Amniotic epithelial cell (primary cell): ENCODE measurements at regions not wholly inside any gene's neighbourhood (a gene's known extent, or its start where the extent isn't known, plus 50 kb on each side); places are given as distances from the start of the nearest gene placed in this dataset.
"Not testable (repeated sequence)": the region's sequence is repeated elsewhere in the genome, so short reads cannot be mapped to it uniquely, and the experiment has no call there.

Experiments
- DNase-seq: peaks from one replicate; pipeline ENCODE4 v3.0.0-alpha.2; 2010; ENCODE audit warnings: low read depth

- no peak for DNase-seq
Observed at GRCh38 chr1:240722788-240723187, 110.8 kb upstream of the GREM2 start.

- DNase-seq, result no peak
Observed at GRCh38 chr1:240720976-240721375, 109.0 kb upstream of the GREM2 start.

- DNase-seq, result no peak
Observed at GRCh38 chr1:240719953-240720700, 108.2 kb upstream of the GREM2 start.

DNA sequence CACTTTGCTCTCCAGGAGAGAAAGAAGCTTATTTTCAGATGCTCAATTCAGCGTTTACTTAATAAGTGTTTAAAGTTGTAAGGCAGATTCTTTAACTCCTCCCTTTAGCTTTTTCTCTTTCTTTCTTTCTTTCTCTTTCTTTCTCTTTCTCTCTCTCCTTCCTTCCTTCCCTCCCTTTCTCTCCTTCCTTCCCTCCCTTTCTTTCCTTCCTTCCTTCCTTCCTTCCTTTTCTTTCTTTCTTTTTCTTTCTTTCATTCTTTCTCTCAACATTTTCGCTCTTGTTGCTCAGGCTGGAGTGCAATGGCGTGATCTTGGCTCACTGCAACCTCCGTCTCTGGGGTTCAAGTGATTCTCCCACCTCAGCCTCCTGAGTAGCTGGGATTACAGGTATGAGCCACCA lies 104.6 kb upstream of the GREM2 start:
- not testable (repeated sequence) for DNase-seq

GRCh38 chr1:240714568-240715292 lies 102.8 kb upstream of the GREM2 start:
- no peak for DNase-seq

- no peak for DNase-seq
Observed at GRCh38 chr1:240712014-240712731, 100.2 kb upstream of the GREM2 start.

DNA sequence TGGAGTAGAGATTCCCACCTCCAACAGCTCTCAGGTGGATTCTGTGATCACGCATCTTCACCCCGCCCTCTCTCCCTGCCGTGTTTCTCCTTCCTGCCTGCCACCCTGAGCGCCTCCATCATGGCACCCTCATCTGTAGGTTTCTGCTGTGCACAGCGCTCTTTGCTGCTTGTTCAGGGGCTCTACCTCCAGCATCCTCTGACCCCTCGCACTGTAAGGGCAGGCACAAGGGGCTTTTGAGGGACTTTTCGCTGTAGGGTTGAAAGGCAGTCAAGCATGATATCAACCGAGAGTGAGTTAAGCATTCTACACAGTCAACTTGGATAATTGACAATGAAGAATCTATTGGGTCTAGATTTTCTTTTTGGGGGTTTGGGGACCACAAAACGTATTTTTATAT lies 99.1 kb upstream of the GREM2 start:
- DNase-seq, result no peak

GRCh38 chr1:240709676-240710075 lies 97.7 kb upstream of the GREM2 start:
- no peak for DNase-seq

GRCh38 chr1:240706150-240706935 lies 94.4 kb upstream of the GREM2 start:
- peak; percentile 79 for DNase-seq

DNA sequence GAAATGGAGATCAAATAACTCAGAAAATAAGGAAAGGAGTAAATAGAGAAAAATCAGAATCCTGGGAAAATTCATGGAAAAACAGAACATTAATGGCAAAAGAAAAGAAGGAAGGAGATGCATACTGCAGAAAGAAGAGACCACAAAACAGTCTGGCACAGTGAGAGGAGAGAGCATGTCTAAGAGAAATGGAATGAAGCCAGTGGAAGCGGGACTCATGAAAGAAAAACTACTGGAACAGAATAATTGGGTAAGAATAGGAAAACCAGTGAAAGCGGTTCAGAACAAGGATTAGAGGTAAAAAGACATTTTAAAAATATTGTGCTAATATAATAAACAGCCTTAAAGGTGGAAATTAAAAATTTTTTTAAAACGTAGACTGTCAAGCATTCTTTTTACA lies 93.6 kb upstream of the GREM2 start:
- DNase-seq, result peak; percentile 73

DNA sequence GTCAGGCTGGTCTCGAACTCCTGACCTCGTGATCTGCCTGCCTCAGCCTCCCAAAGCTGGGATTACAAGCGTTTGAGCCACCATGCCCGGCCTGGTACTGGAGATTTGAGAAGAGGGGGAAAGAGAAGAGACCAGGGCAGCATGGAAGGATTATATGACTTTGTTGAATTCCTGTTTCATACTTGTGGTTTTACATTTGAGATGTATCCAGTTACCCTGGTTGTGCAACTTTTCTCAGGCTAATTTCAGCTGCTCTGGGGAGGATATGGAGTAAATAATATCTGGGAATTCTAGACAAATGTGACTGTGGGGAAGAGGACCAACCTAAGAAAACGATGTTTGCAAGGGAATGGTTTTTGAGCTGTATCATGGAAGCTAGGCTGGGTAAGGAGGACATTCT lies 89.5 kb upstream of the GREM2 start:
- peak; percentile 93 for DNase-seq

- no peak for DNase-seq
Observed at GRCh38 chr1:240695416-240695815, 83.5 kb upstream of the GREM2 start.

DNA sequence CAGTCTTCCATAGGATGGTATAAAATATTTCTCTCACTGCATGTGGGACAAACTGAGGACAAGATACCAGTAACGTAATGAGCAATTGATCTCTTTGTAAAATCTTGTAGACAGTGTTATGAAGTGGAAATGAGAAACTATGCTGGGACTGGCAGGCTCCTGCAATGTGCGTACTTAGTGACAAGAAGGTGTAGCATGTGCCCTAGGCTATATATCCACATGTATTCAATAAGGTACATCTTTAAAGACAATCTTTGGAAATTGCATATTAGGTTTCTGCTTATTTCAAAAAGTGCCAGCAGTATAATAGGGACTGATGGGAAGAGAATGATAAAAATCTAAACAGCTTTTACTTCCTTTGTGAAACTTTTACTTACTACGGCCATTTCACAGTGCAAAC lies 81.9 kb upstream of the GREM2 start:
- no peak for DNase-seq

- DNase-seq, result no peak
Observed at GRCh38 chr1:240693036-240693435, 81.1 kb upstream of the GREM2 start.

DNA sequence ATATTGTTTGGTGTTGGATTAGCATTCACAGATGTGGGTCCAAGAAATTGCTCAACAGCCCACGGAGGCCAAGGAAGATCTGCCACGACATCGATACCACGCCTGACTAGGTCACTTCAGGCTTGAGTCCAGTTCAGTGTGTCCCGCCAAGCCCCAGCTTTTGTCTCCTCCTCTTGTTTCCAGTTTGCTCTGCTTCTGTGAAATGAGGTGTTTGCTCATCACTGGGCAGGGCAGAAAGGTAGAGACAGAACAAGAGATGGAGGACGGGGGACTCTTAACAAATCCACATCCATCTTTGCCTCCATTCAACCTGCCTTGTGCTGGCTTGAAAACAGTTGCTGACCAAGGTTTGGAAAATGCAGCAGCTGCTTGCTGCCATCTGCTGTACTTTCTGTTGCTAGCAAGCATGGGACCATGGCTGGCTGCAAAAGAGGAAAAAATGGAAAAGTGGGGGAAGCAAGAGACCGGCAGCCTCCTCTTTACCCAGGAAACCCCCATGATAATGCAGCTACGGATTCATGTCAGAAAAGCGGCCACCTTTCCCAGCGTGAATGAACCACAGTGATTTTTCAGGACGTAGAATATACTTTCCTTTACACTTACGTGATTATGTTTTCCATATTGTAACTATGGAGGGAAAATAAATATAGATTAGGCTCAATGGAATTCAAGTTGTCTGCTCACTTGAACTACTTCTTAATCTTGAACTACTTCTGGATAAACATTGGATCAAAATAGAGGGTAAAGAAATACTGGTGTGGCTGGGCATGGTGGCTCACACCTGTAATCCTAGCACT lies 80.2 kb upstream of the GREM2 start:
- DNase-seq, result peak; percentile 70

DNA sequence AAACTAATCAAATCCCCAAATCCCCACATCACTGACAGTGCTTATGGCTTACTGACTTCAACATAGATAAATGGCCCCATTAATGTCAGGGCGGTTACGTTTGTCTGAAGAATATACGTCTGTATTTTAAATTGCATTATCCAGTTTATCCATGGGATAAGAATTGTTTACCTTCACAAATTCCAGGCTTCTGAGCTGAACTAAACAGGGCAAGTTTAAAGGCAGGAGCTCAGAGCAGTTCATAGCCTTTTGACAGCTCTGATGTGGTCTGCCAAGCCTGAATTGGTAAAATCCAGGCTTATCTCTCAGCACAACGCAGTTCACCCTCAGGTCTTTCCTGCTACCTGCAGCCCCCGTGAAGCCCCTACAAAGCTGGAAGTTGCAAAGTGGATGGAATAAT lies 79.5 kb upstream of the GREM2 start:
- peak; percentile 53 for DNase-seq

- DNase-seq, result no peak
Observed at GRCh38 chr1:240687820-240688219, 75.9 kb upstream of the GREM2 start.

- no peak for DNase-seq
Observed at GRCh38 chr1:240683576-240683975, 71.6 kb upstream of the GREM2 start.

DNA sequence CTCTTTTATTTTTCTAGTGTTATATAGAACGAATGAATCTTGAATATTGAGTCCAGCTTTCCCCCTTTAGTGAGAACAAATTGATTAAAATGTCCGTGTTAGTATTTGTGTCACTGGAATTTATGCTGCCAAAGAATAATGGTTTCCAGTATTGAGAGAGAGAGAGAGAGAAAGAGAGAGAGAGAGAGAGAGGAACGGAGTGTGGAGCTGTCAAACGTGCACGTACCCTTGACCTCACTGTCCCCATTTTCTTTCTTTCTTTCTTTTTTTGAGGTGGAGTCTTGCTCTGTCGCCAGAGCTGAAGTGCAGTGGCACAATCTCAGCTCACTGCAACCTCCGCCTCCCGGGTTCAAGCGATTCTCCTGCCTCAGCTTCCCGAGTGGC lies 70.9 kb upstream of the GREM2 start:
- DNase-seq, result no peak

- no peak for DNase-seq
Observed at GRCh38 chr1:240682166-240682858, 70.4 kb upstream of the GREM2 start.
